Prostate gland (tissue), 2 donors: ENCODE measurements at regions not wholly inside any gene's neighbourhood (a gene's known extent, or its start where the extent isn't known, plus 50 kb on each side); places are given as distances from the start of the nearest gene placed in this dataset.

Experiments
- DNase-seq: peaks from one replicate; pipeline ENCODE4 v3.0.0-alpha.2; 2019; ENCODE audit warnings: low spot score
- H3K27ac ChIP-seq, 2 donors: fragments of 200-600 bp; sonication (generic); 2 replicates each; pipeline ENCODE4 v1.5.1; 2017 to 2019
- H3K27me3 ChIP-seq: fragments of 200-600 bp; sonication (generic); replicated peaks from 2 replicates; pipeline ENCODE4 v1.5.1; 2019; ENCODE audit not compliant: insufficient read depth
- H3K36me3 ChIP-seq, 2 donors: fragments of 200-600 bp; sonication (generic); 1 replicate in 1 of 2; 2 replicates in 1 of 2; pipeline versions ENCODE4 v1.5.1 to v1.8.1; 2017 to 2019
- H3K4me1 ChIP-seq: fragments of 200-600 bp; sonication (generic); replicated peaks from 2 replicates; pipeline ENCODE4 v1.5.1; 2019
- H3K4me3 ChIP-seq, 2 donors: fragments of 200-600 bp; sonication (generic); 2 replicates each; pipeline ENCODE4 v1.5.1; 2017 to 2019
- H3K9me3 ChIP-seq: fragments of 200-600 bp; sonication (generic); 2 replicates; pipeline ENCODE4 v1.5.1; 2017
- POLR2A ChIP-seq: fragments of 450-650 bp; IDR thresholded peaks from one replicate; pipeline ENCODE4 v1.6.1; 2016; ENCODE audit warnings: antibody characterized with exemption, mild to moderate bottlenecking
- POLR2AphosphoS5 ChIP-seq: sonication (generic); formaldehyde crosslinking; IDR thresholded peaks from one replicate; pipeline ENCODE4 v1.6.1; 2017; ENCODE audit warnings: antibody characterized with exemption
- WGBS: methylation state at CpG from one replicate; pipeline ENCODE4 v1.1.5; 2018; 5-methylcytosine and 5-hydroxymethylcytosine counted together
- intact Hi-C: fragments of 100-400 bp; cut with DNase I; formaldehyde crosslinking; loops from one replicate; pipeline ENCODE4 v1.14.2; 2022
- TF ChIP-seq, protein P1 (sequence below), 4 experiments: fragments of 200-600 bp in 2 of 4; fragments of 450-650 bp in 2 of 4; sonication (generic) in 2 of 4; IDR thresholded peaks; 1 replicate in 3 of 4; 2 replicates in 1 of 4; pipeline ENCODE4 v1.5.1; 2016 to 2019; ENCODE audit warnings: antibody characterized with exemption in 4 of 4, mild to moderate bottlenecking in 2 of 4, moderate library complexity in 2 of 4

- no peaks in the 10 kb centered on the region for H3K4me1 ChIP-seq
- TF ChIP-seq POLR2A, result no peak
- TF ChIP-seq, protein P1, sequence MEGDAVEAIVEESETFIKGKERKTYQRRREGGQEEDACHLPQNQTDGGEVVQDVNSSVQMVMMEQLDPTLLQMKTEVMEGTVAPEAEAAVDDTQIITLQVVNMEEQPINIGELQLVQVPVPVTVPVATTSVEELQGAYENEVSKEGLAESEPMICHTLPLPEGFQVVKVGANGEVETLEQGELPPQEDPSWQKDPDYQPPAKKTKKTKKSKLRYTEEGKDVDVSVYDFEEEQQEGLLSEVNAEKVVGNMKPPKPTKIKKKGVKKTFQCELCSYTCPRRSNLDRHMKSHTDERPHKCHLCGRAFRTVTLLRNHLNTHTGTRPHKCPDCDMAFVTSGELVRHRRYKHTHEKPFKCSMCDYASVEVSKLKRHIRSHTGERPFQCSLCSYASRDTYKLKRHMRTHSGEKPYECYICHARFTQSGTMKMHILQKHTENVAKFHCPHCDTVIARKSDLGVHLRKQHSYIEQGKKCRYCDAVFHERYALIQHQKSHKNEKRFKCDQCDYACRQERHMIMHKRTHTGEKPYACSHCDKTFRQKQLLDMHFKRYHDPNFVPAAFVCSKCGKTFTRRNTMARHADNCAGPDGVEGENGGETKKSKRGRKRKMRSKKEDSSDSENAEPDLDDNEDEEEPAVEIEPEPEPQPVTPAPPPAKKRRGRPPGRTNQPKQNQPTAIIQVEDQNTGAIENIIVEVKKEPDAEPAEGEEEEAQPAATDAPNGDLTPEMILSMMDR (IDR thresholded peaks at IDR 0.05), result no peak
- TF ChIP-seq POLR2AphosphoS5, result no peak
- no peaks in the 10 kb centered on the region for H3K36me3 ChIP-seq
- DNase-seq, result no peak
- no peaks in the 10 kb centered on the region for H3K9me3 ChIP-seq
- intact Hi-C loops, result no loop called here
- H3K4me3 ChIP-seq, result no peak overlapping the region
- H3K27ac ChIP-seq, result no peak overlapping the region
- WGBS, result 56% methylated on average over 1 of the region's 1 CpG
- no peaks in the 10 kb centered on the region for H3K27me3 ChIP-seq
Observed at GRCh38 chr1:172751683-172752082, 92.8 kb downstream of the FASLG start.

DNA sequence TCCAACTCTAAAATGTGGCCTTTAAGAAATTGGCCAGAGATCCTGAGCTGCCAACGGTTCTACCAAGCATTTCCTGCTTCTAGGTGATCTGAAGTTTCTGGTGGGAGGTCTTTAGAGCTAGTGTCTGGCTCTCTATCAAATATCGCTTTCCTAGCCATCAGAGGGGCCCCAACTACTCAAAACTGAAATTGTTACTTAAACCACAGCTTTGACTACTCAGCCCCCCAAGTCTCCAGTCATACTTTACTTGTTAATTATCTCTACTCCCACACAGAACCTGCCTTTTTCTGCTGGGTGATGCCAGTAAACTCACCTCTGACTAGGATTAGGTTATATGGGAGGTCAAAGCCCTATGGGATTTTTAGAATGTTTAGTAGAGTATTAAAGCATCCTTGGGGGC is 95.1 kb downstream of the FASLG start:
- Histone ChIP-seq H3K36me3 (no peaks in the 10 kb centered on the region), H3K27me3 (no peaks in the 10 kb centered on the region), H3K4me3 (no peak overlapping the region), H3K9me3 (no peaks in the 10 kb centered on the region), H3K4me1 (no peaks in the 10 kb centered on the region), H3K27ac (no peak overlapping the region)
- TF ChIP-seq POLR2A, result no peak
- TF ChIP-seq, protein P1 (IDR thresholded peaks at IDR 0.05), result no peak
- TF ChIP-seq POLR2AphosphoS5, result no peak
- DNase-seq, result no peak
- intact Hi-C loops, result no loop called here
- WGBS, result 63% methylated on average over 2 of the region's 2 CpGs

DNA sequence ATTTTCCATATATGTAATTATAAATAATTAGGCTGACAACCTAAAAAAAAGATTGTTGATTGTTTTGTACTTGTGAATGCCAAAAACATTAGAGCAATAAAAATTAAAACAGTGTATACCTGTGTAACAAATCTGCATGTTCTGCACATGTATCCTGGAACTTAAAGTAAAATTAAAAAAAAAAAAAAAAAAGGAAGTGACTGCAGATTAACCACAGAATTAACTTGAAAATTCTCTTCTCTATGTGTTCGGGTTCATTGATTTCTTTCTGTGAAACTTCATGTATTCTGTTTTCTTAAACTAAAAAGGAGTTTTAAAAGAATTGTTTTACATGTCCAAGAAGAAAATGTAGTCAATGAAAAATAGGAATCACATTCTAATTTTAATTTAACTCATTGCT is 95.7 kb downstream of the FASLG start:
- Histone ChIP-seq H3K4me1 (no peaks in the 10 kb centered on the region), H3K9me3 (no peaks in the 10 kb centered on the region), H3K27me3 (no peaks in the 10 kb centered on the region), H3K27ac (no peak overlapping the region), H3K36me3 (no peaks in the 10 kb centered on the region), H3K4me3 (no peak overlapping the region)
- 83% methylated on average over 1 of the region's 1 CpG for WGBS
- TF ChIP-seq POLR2AphosphoS5, result no peak
- TF ChIP-seq, protein P1 (IDR thresholded peaks at IDR 0.05), result no peak
- no peak for TF ChIP-seq POLR2A
- intact Hi-C loops, result no loop called here
- no peak for DNase-seq

- DNase-seq, result no peak
- WGBS, result 92% methylated on average over 7 of the region's 7 CpGs
- Histone ChIP-seq H3K27ac (no peak overlapping the region), H3K4me3 (no peak overlapping the region), H3K36me3 (no peaks in the 10 kb centered on the region), H3K27me3 (no peaks in the 10 kb centered on the region), H3K4me1 (no peaks in the 10 kb centered on the region), H3K9me3 (no peaks in the 10 kb centered on the region)
- intact Hi-C loops, result no loop called here
- TF ChIP-seq POLR2A, result no peak
- TF ChIP-seq, protein P1 (IDR thresholded peaks at IDR 0.05), result no peak
- no peak for TF ChIP-seq POLR2AphosphoS5
Observed at GRCh38 chr1:172755099-172755498, 96.2 kb downstream of the FASLG start.

DNA sequence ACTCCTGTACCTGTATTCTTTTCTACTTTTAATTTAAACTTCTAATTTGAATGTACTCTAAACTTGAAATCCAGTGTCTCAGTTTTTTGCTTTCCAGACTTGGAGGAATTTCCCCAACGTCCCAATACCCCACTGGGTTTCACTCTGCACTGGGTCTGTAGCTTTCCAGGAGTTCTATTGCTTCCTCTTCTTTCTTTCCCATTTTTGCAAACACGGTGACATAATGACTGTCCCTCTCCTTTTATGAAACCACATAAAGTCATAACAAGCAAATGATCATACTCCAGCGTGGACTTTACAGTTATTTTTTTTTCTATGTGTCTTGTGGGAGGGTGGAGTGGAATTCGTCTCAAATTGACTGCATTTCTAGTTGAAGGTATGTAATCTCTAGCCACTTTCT is 97.1 kb downstream of the FASLG start:
- intact Hi-C loops, result no loop called here
- Histone ChIP-seq H3K4me1 (no peaks in the 10 kb centered on the region), H3K4me3 (no peak overlapping the region), H3K9me3 (no peaks in the 10 kb centered on the region), H3K27me3 (no peaks in the 10 kb centered on the region), H3K36me3 (no peaks in the 10 kb centered on the region), H3K27ac (no peak overlapping the region)
- no peak for DNase-seq
- TF ChIP-seq POLR2AphosphoS5 (no peak), POLR2A (no peak)
- TF ChIP-seq, protein P1 (IDR thresholded peaks at IDR 0.05), result no peak
- WGBS, result 52% methylated on average over 4 of the region's 4 CpGs
